Mesendoderm (in vitro differentiated cells): ENCODE measurements at regions not wholly inside any gene's neighbourhood (a gene's known extent, or its start where the extent isn't known, plus 50 kb on each side); places are given as distances from the start of the nearest gene placed in this dataset.

Experiments used
- DNase-seq: peaks from one replicate; pipeline ENCODE4 v3.0.0; 2013
- H2AK5ac ChIP-seq: 2 replicates; pipeline ENCODE4 v1.6.1; 2013; ENCODE audit warnings: low read length, inconsistent platforms
- H2BK120ac ChIP-seq: 2 replicates; pipeline ENCODE4 v1.6.1; 2013; ENCODE audit warnings: low read depth, mild to moderate bottlenecking, low read length, moderate library complexity, mixed read lengths
- H2BK15ac ChIP-seq: replicated peaks from 2 replicates; pipeline ENCODE4 v1.6.1; 2013; ENCODE audit warnings: low read depth, mild to moderate bottlenecking, moderate library complexity
- H2BK5ac ChIP-seq: 2 replicates; pipeline ENCODE4 v1.6.1; 2013; ENCODE audit warnings: low read length, inconsistent platforms
- H3K18ac ChIP-seq: 2 replicates; pipeline ENCODE4 v1.6.1; 2013; ENCODE audit warnings: mild to moderate bottlenecking, low read length, mixed read lengths
- H3K23ac ChIP-seq: one replicate; pipeline ENCODE4 v1.6.1; 2013; ENCODE audit warnings: low read length
- H3K27ac ChIP-seq: 2 replicates; pipeline ENCODE4 v1.5.1; 2013; ENCODE audit warnings: low read depth, mild to moderate bottlenecking, inconsistent platforms, low read length, moderate library complexity
- H3K27me3 ChIP-seq: 2 replicates; pipeline ENCODE4 v1.6.1; 2013; ENCODE audit warnings: low read length, control low read depth, mild to moderate bottlenecking, inconsistent platforms; ENCODE audit not compliant: insufficient read depth, poor library complexity
- H3K36me3 ChIP-seq: 2 replicates; pipeline ENCODE4 v1.6.1; 2013; ENCODE audit warnings: low read length, inconsistent platforms; ENCODE audit not compliant: control insufficient read depth, insufficient read depth
- H3K4ac ChIP-seq: one replicate; pipeline ENCODE4 v1.6.1; 2013; ENCODE audit warnings: low read depth, mild to moderate bottlenecking, low read length, moderate library complexity
- H3K4me1 ChIP-seq: 2 replicates; pipeline ENCODE4 v1.6.1; 2013; ENCODE audit warnings: low read depth, low read length, inconsistent platforms; ENCODE audit not compliant: control insufficient read depth
- H3K4me2 ChIP-seq: 2 replicates; pipeline ENCODE4 v1.6.1; 2013; ENCODE audit warnings: low read length
- H3K4me3 ChIP-seq: 2 replicates; pipeline ENCODE4 v1.5.1; 2013; ENCODE audit warnings: mild to moderate bottlenecking, low read length
- H3K56ac ChIP-seq: one replicate; pipeline ENCODE4 v1.6.1; 2013; ENCODE audit warnings: low read length
- H3K79me1 ChIP-seq: 2 replicates; pipeline ENCODE4 v1.6.1; 2013; ENCODE audit warnings: low read length, inconsistent platforms
- H3K79me2 ChIP-seq: 2 replicates; pipeline ENCODE4 v1.6.1; 2013; ENCODE audit warnings: mild to moderate bottlenecking, low read length; ENCODE audit not compliant: control insufficient read depth, insufficient read depth
- H3K9ac ChIP-seq: 2 replicates; pipeline ENCODE4 v1.6.1; 2013; ENCODE audit warnings: low read length, inconsistent platforms
- H4K5ac ChIP-seq: one replicate; pipeline ENCODE4 v1.6.1; 2013; ENCODE audit warnings: low read length
- H4K8ac ChIP-seq: one replicate; pipeline ENCODE4 v1.6.1; 2013; ENCODE audit warnings: low read depth, mild to moderate bottlenecking, control low read depth, low read length, moderate library complexity
- WGBS: extraction: QIAGEN DNeasy Blood & Tissue Kit; methylation state at CpG from one replicate; pipeline ENCODE4 v1.1.7; 2013; ENCODE audit warnings: low lambda C conversion rate, missing lambda C conversion rate; ENCODE audit not compliant: insufficient coverage; ENCODE audit errors: extremely low coverage; 5-methylcytosine and 5-hydroxymethylcytosine counted together

GRCh38 chr5:2894736-2895135 lies 143.3 kb upstream of the IRX2 start:
- no peak overlapping the region for H4K8ac ChIP-seq
- no peak overlapping the region for H3K9ac ChIP-seq
- no peak overlapping the region for H3K4me3 ChIP-seq
- H2AK5ac ChIP-seq: no peak overlapping the region
- DNase-seq: no peak
- H2BK15ac ChIP-seq: no peak overlapping the region
- H3K4me1 ChIP-seq: no peaks in the 10 kb centered on the region
- H3K56ac ChIP-seq: no peak overlapping the region
- H3K36me3 ChIP-seq: no peaks in the 10 kb centered on the region
- H3K27me3 ChIP-seq: no peaks in the 10 kb centered on the region
- no peak overlapping the region for H2BK120ac ChIP-seq
- H3K4ac ChIP-seq: no peak overlapping the region
- WGBS: no CpG with 5 or more reads among the region's 11 CpGs
- H3K23ac ChIP-seq: no peak overlapping the region
- no peak overlapping the region for H3K27ac ChIP-seq
- H2BK5ac ChIP-seq: no peak overlapping the region
- no peaks in the 10 kb centered on the region for H3K79me1 ChIP-seq
- H3K18ac ChIP-seq: no peak overlapping the region
- no peak overlapping the region for H4K5ac ChIP-seq
- H3K4me2 ChIP-seq: no peak overlapping the region
- no peaks in the 10 kb centered on the region for H3K79me2 ChIP-seq

GRCh38 chr5:2894316-2894715 lies 142.8 kb upstream of the IRX2 start:
- Histone ChIP-seq H4K5ac (no peak overlapping the region), H3K56ac (no peak overlapping the region), H2BK5ac (no peak overlapping the region), H3K23ac (no peak overlapping the region), H3K79me2 (no peaks in the 10 kb centered on the region), H3K79me1 (no peaks in the 10 kb centered on the region), H3K4ac (no peak overlapping the region), H2BK120ac (no peak overlapping the region), H3K9ac (no peak overlapping the region), H3K4me3 (no peak overlapping the region), H4K8ac (no peak overlapping the region), H3K27me3 (no peaks in the 10 kb centered on the region), H3K18ac (no peak overlapping the region), H2BK15ac (no peak overlapping the region), H3K36me3 (no peaks in the 10 kb centered on the region), H3K4me1 (no peaks in the 10 kb centered on the region), H2AK5ac (no peak overlapping the region), H3K4me2 (no peak overlapping the region), H3K27ac (no peak overlapping the region)
- no CpG with 5 or more reads among the region's 12 CpGs for WGBS
- no peak for DNase-seq

GRCh38 chr5:2892466-2893000 lies 141.1 kb upstream of the IRX2 start:
- H3K23ac ChIP-seq: no peak overlapping the region
- no peak overlapping the region for H2BK15ac ChIP-seq
- H3K27ac ChIP-seq: no peak overlapping the region
- H2AK5ac ChIP-seq: no peak overlapping the region
- no peak overlapping the region for H4K8ac ChIP-seq
- no peak for DNase-seq
- no peak overlapping the region for H3K4ac ChIP-seq
- no peaks in the 10 kb centered on the region for H3K36me3 ChIP-seq
- H3K4me2 ChIP-seq: no peak overlapping the region
- H3K18ac ChIP-seq: no peak overlapping the region
- H2BK120ac ChIP-seq: no peak overlapping the region
- H3K4me1 ChIP-seq: no peaks in the 10 kb centered on the region
- H3K27me3 ChIP-seq: no peaks in the 10 kb centered on the region
- H3K56ac ChIP-seq: no peak overlapping the region
- no peak overlapping the region for H3K9ac ChIP-seq
- H3K4me3 ChIP-seq: no peak overlapping the region
- H3K79me2 ChIP-seq: no peaks in the 10 kb centered on the region
- no peaks in the 10 kb centered on the region for H3K79me1 ChIP-seq
- no peak overlapping the region for H2BK5ac ChIP-seq
- H4K5ac ChIP-seq: no peak overlapping the region
- WGBS: no CpG with 5 or more reads among the region's 8 CpGs

GRCh38 chr5:2891781-2892180 lies 140.3 kb upstream of the IRX2 start:
- WGBS: no CpG with 5 or more reads among the region's 3 CpGs
- no peak overlapping the region for H4K5ac ChIP-seq

GRCh38 chr5:2890011-2890410 lies 138.5 kb upstream of the IRX2 start:
- H3K36me3 ChIP-seq: no peaks in the 10 kb centered on the region
- H3K4me3 ChIP-seq: no peak overlapping the region
- no peak overlapping the region for H3K27ac ChIP-seq
- no peak overlapping the region for H3K23ac ChIP-seq
- H3K4ac ChIP-seq: no peak overlapping the region
- no peaks in the 10 kb centered on the region for H3K27me3 ChIP-seq
- H3K79me1 ChIP-seq: no peaks in the 10 kb centered on the region
- H3K56ac ChIP-seq: no peak overlapping the region
- H3K4me2 ChIP-seq: no peak overlapping the region
- H4K8ac ChIP-seq: no peak overlapping the region
- no peaks in the 10 kb centered on the region for H3K4me1 ChIP-seq
- H3K9ac ChIP-seq: no peak overlapping the region
- WGBS: no CpG with 5 or more reads among the region's 14 CpGs
- DNase-seq: no peak
- no peak overlapping the region for H2BK15ac ChIP-seq
- no peak overlapping the region for H3K18ac ChIP-seq
- no peaks in the 10 kb centered on the region for H3K79me2 ChIP-seq
- H2BK5ac ChIP-seq: no peak overlapping the region
- no peak overlapping the region for H2AK5ac ChIP-seq
- no peak overlapping the region for H2BK120ac ChIP-seq
- H4K5ac ChIP-seq: no peak overlapping the region

More at GRCh38 chr5:2891781-2892180, 140.3 kb upstream of the IRX2 start:
- Histone ChIP-seq H4K8ac (no peak overlapping the region), H3K56ac (no peak overlapping the region), H3K4ac (no peak overlapping the region), H3K4me3 (no peak overlapping the region), H3K36me3 (no peaks in the 10 kb centered on the region), H3K27ac (no peak overlapping the region), H3K27me3 (no peaks in the 10 kb centered on the region), H3K79me2 (no peaks in the 10 kb centered on the region), H3K9ac (no peak overlapping the region), H3K79me1 (no peaks in the 10 kb centered on the region), H3K4me1 (no peaks in the 10 kb centered on the region), H2BK120ac (no peak overlapping the region), H2BK15ac (no peak overlapping the region), H2AK5ac (no peak overlapping the region), H2BK5ac (no peak overlapping the region), H3K4me2 (no peak overlapping the region), H3K23ac (no peak overlapping the region), H3K18ac (no peak overlapping the region)
- DNase-seq: no peak

- H3K27me3 ChIP-seq: no peaks in the 10 kb centered on the region
- H3K9ac ChIP-seq: no peak overlapping the region
- H3K23ac ChIP-seq: no peak overlapping the region
- H4K5ac ChIP-seq: no peak overlapping the region
- H2AK5ac ChIP-seq: no peak overlapping the region
- no peak overlapping the region for H2BK120ac ChIP-seq
- H3K4me2 ChIP-seq: no peak overlapping the region
- H3K27ac ChIP-seq: no peak overlapping the region
- H3K18ac ChIP-seq: no peak overlapping the region
- no peak overlapping the region for H3K56ac ChIP-seq
- H2BK5ac ChIP-seq: no peak overlapping the region
- H3K79me2 ChIP-seq: no peaks in the 10 kb centered on the region
- no peak for DNase-seq
- H4K8ac ChIP-seq: no peak overlapping the region
- no peak overlapping the region for H3K4ac ChIP-seq
- no CpG with 5 or more reads among the region's 5 CpGs for WGBS
- H2BK15ac ChIP-seq: no peak overlapping the region
- H3K4me3 ChIP-seq: no peak overlapping the region
- H3K79me1 ChIP-seq: no peaks in the 10 kb centered on the region
- no peaks in the 10 kb centered on the region for H3K36me3 ChIP-seq
- H3K4me1 ChIP-seq: no peaks in the 10 kb centered on the region
Observed at GRCh38 chr5:2888520-2889060, 137.1 kb upstream of the IRX2 start.
